Upper lobe of right lung (tissue), 1 donor: ENCODE measurements at regions not wholly inside any gene's neighbourhood (a gene's known extent, or its start where the extent isn't known, plus 50 kb on each side); places are given as distances from the start of the nearest gene placed in this dataset.

Experiments
- ATAC-seq: fragments of 200-7000 bp; cut with Tn5 transposase; one replicate; pipeline ENCODE4 v1.9.1; 2020; ENCODE audit warnings: mild to moderate bottlenecking, moderate library complexity
- DNase-seq: peaks from one replicate; pipeline ENCODE4 v3.0.0-alpha.2; 2020
- H3K27ac ChIP-seq: fragments of 200-600 bp; one replicate; pipeline ENCODE4 v1.8.0; 2022
- H3K27me3 ChIP-seq: fragments of 200-600 bp; one replicate; pipeline ENCODE4 v1.8.0; 2022; ENCODE audit warnings: mild to moderate bottlenecking
- H3K36me3 ChIP-seq: fragments of 200-600 bp; one replicate; pipeline ENCODE4 v1.8.0; 2022
- H3K4me1 ChIP-seq: fragments of 200-600 bp; one replicate; pipeline ENCODE4 v1.8.0; 2022
- H3K4me3 ChIP-seq: fragments of 200-600 bp; one replicate; pipeline ENCODE4 v1.8.0; 2022; ENCODE audit warnings: mild to moderate bottlenecking
- H3K9me3 ChIP-seq: fragments of 200-600 bp; one replicate; pipeline ENCODE4 v1.8.0; 2022
- CTCF ChIP-seq: fragments of 200-600 bp; IDR thresholded peaks from one replicate; pipeline ENCODE4 v1.8.0; 2022; ENCODE audit warnings: antibody characterized with exemption
- intact Hi-C: fragments of 100-400 bp; cut with DNase I; formaldehyde crosslinking; loops from one replicate; pipeline ENCODE4 v1.11.0; 2022
- donor health status: DM: no; HTN: yes; CAD: no; lungs with severe emphysema.

- Histone ChIP-seq H3K27me3 (no peaks in the 10 kb centered on the region), H3K4me1 (no peaks in the 10 kb centered on the region), H3K9me3 (no peaks in the 10 kb centered on the region), H3K27ac (no peak overlapping the region), H3K36me3 (no peaks in the 10 kb centered on the region), H3K4me3 (no peak overlapping the region)
- DNase-seq (no peak), ATAC-seq (no peak)
- intact Hi-C loops: no loop called here
- TF ChIP-seq CTCF: no peak
Observed at GRCh38 chrX:35696760-35697234, 101.3 kb upstream of the MAGEB16 start.

GRCh38 chrX:35699642-35700041 lies 98.5 kb upstream of the MAGEB16 start:
- ATAC-seq: peak; percentile 75

GRCh38 chrX:35700121-35700520 lies 98.0 kb upstream of the MAGEB16 start:
- no peak for ATAC-seq
- H3K4me1 ChIP-seq: no peaks in the 10 kb centered on the region
- H3K36me3 ChIP-seq: no peaks in the 10 kb centered on the region
- no peaks in the 10 kb centered on the region for H3K9me3 ChIP-seq
- H3K27ac ChIP-seq: no peak overlapping the region
- no peak overlapping the region for H3K4me3 ChIP-seq
- TF ChIP-seq CTCF: no peak
- no peak for DNase-seq
- intact Hi-C loops: no loop called here
- no peaks in the 10 kb centered on the region for H3K27me3 ChIP-seq

More at GRCh38 chrX:35699642-35700041, 98.5 kb upstream of the MAGEB16 start:
- intact Hi-C loops: no loop called here
- Histone ChIP-seq H3K4me3 (no peak overlapping the region), H3K36me3 (no peaks in the 10 kb centered on the region), H3K9me3 (no peaks in the 10 kb centered on the region), H3K27me3 (no peaks in the 10 kb centered on the region), H3K4me1 (no peaks in the 10 kb centered on the region), H3K27ac (no peak overlapping the region)
- TF ChIP-seq CTCF: no peak
- DNase-seq: no peak

- no peaks in the 10 kb centered on the region for H3K27me3 ChIP-seq
- no peak overlapping the region for H3K4me3 ChIP-seq
- no peak overlapping the region for H3K27ac ChIP-seq
- intact Hi-C loops: no loop called here
- no peak for ATAC-seq
- no peaks in the 10 kb centered on the region for H3K9me3 ChIP-seq
- H3K4me1 ChIP-seq: no peaks in the 10 kb centered on the region
- no peaks in the 10 kb centered on the region for H3K36me3 ChIP-seq
- TF ChIP-seq CTCF: no peak
- DNase-seq: no peak
Observed at GRCh38 chrX:35711281-35711680, 86.9 kb upstream of the MAGEB16 start.

GRCh38 chrX:35722128-35722527 lies 76.0 kb upstream of the MAGEB16 start:
- DNase-seq (no peak), ATAC-seq (no peak)
- no peak overlapping the region for H3K27ac ChIP-seq
- H3K4me1 ChIP-seq: no peaks in the 10 kb centered on the region
- TF ChIP-seq CTCF: no peak
- H3K27me3 ChIP-seq: no peaks in the 10 kb centered on the region
- H3K9me3 ChIP-seq: no peaks in the 10 kb centered on the region
- intact Hi-C loops: no loop called here
- no peak overlapping the region for H3K4me3 ChIP-seq
- H3K36me3 ChIP-seq: no peaks in the 10 kb centered on the region

- Histone ChIP-seq H3K4me1 (no peaks in the 10 kb centered on the region), H3K4me3 (no peak overlapping the region), H3K36me3 (no peaks in the 10 kb centered on the region), H3K27ac (no peak overlapping the region), H3K27me3 (no peaks in the 10 kb centered on the region), H3K9me3 (no peaks in the 10 kb centered on the region)
- intact Hi-C loops: no loop called here
- ATAC-seq (no peak), DNase-seq (no peak)
- TF ChIP-seq CTCF: peak; percentile 12
Observed at GRCh38 chrX:35726176-35726575, 72.0 kb upstream of the MAGEB16 start.
